HG02642 (cell line): ENCODE measurements at regions not wholly inside any gene's neighbourhood (a gene's known extent, or its start where the extent isn't known, plus 50 kb on each side); places are given as distances from the start of the nearest gene placed in this dataset.
"Not testable (repeated sequence)": the region's sequence is repeated elsewhere in the genome, so short reads cannot be mapped to it uniquely, and the experiment has no call there.

Source experiments
- ATAC-seq: cut with Tn5 transposase; IDR thresholded peaks from one replicate; pipeline ENCODE4 v1.9.1; 2021; ENCODE audit warnings: mild to moderate bottlenecking; ENCODE audit not compliant: unreplicated experiment, poor library complexity

- ATAC-seq, result no peak
Observed at GRCh38 chr7:20839196-20839735, 52.6 kb upstream of the SP8 start.

- no peak for ATAC-seq
Observed at GRCh38 chr7:20839987-20840386, 53.3 kb upstream of the SP8 start.

- ATAC-seq, result no peak
Observed at GRCh38 chr7:20846791-20847190, 60.1 kb upstream of the SP8 start.

DNA sequence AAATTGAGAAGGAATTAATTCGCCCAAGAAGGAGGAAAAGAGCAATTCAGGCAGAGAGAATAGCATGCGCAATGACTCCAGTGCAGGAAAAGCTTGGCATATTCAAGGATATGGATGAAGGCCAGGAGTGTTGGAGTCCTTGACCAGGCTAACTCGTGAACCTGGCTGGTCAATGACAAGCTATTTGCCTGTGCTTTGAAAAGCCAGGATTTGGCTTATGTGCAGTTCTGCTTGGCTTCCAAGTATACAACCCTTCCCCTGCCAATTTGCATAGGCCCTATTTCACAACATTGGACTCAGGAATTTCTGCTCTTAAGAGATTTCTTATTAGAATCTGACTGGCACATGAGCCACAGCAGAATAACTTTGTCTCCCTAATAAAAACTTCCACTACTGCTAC lies 72.3 kb upstream of the SP8 start:
- ATAC-seq, result no peak

- ATAC-seq, result no peak
Observed at GRCh38 chr7:20861468-20861867, 74.8 kb upstream of the SP8 start.

DNA sequence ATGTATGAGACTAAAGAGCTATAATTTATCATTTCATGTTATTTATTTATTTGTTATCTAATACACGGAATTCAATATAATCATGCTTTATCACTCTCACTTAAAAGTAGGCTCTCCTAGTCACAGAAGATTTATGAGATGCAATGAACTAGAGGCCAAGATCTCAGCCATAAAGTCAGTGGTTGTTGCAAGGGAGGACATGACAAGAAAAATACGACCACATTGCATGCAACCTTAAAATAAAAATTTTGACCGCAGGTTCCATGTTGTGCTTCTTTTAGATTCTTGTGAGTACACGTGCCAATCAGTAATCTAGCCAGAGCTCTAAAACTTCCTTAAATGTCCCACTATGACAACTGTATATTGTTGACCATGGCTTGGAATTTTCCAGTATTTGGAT lies 75.9 kb upstream of the SP8 start:
- ATAC-seq, result no peak

DNA sequence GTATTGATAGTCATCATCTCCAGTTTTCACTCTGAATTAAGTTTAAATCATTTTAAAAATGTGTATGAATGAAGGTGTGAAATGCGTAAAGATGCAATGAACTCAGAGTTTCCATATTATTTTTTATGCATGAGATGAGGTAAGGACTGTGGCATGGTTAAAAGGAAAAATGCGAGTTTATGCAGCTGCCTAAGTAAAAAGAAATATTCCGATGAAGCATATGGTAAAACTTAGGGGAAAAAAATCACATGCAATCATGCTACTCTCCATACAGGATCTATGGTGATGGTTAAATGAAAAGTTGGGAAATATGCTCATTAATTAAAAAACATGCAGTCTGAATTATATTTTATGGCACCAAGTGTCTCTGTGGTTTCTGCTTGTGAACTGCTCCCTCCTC lies 77.5 kb upstream of the SP8 start:
- ATAC-seq, result no peak

GRCh38 chr7:20865684-20866083 lies 79.0 kb upstream of the SP8 start:
- ATAC-seq, result no peak

GRCh38 chr7:20870977-20871376 lies 84.3 kb upstream of the SP8 start:
- no peak for ATAC-seq

- ATAC-seq, result no peak
Observed at GRCh38 chr7:20892776-20893175, 106.1 kb upstream of the SP8 start.

DNA sequence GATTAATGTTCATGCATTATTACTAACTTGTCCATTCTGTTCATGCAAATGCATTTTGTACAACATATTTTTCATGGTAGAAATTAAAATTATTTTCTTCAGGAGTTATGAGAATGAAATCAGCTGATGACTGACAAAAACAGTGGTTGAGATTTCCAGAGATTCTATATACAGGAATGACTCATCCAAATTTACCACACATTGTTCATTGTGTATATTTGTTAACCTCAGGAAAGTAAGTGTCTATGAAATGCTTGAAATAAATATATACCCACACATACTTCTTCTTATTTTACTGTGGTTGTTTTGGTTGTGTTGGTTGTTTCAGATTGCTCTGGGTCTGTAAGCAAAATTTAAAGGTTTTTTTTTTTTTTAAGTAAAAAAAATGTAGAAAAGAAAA lies 108.1 kb upstream of the SP8 start:
- no peak for ATAC-seq

DNA sequence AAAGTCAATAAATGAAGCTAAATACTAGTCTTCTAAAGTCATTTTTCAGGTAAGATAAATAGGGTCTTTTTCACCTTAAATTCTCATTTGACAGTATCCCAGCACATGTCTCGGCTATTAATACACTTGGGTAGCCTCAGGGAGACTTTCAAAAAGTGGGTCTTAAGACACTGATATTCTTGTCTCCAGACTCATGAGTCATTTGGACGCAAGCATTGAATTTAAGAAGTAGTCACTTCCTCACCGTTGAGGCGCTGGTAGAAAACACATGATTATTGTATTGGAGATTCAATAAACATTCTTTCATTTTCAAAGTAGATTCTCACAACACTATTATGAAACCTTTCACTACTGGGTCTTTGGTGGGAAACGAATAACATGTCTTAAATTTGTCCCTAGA lies 108.9 kb upstream of the SP8 start:
- no peak for ATAC-seq

DNA sequence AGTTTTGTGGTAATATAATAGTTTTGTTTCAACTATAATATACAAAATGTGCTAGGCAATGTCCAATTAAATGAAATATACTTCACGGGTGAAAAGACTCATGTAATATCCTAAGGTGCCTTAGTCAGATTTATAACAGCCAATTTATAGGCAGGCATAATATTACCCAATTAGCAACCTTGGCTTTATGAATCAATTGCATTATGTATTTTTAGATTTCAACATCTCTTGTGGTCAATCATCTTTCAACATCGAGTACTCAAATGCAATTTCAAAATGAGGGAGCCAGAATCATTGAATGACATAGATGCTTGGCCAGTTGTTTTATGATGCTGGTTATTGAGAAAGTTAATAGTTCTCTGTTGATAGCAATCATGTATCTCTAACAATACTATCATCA lies 110.3 kb upstream of the SP8 start:
- ATAC-seq, result no peak

- no peak for ATAC-seq
Observed at GRCh38 chr7:20906801-20907453, 120.2 kb upstream of the SP8 start.

DNA sequence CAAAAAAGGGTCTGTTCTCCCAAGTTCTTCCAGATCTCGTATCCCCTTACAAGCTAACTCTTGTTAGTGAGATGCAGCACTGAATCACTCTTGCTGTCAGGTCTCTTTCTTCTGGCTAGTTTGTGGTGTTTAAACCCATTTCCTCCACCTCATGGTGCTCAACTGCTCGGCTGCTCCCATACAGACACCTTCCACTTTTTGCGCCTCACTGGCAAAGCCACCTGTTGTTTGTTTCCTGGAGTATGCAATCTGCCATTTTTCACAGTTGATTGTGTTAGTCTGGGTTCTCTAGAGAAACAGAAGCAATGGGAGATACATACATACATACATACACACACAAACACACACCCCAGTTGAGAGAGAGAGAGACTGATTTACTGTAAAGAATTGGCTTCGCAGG lies 124.4 kb upstream of the SP8 start:
- no peak for ATAC-seq

GRCh38 chr7:20913853-20914252 lies 127.2 kb upstream of the SP8 start:
- no peak for ATAC-seq

DNA sequence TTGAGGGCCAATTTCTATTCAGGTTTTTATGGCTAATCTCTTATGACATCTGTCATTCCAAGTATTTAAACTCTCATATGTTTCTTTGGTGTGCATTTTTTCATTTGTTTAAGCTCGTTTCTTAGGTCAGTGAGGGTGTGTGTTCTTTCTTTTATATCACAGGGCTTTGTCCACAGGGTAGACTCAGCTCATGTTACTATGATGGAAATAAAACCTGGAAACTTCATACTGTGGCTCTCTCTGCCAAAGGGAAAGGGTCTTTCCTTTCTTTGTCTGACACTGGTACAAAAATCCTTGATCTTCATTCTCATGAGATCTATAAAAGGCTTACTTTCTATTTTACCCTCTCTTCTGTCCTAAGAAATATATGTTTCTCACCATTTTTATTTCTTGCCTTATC lies 129.6 kb upstream of the SP8 start:
- no peak for ATAC-seq

DNA sequence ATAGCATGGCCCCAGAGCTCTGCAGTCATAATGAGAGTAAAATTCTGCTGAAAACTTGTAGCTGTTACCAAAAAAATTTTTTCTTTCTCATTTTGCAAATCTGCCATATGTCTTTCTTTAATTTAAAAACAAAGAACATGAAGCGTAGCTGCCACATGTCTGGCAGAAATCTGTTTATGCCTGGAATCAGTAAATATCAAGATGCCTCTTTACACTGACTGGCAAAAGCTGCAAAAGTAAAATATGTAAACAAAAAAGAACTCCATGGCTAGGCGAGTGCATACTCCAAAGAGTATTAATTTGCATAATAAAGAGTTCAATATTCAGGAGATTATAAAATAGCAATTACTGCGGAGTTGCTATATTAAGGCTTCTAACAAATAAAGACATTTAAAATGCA lies 130.9 kb upstream of the SP8 start:
- no peak for ATAC-seq

DNA sequence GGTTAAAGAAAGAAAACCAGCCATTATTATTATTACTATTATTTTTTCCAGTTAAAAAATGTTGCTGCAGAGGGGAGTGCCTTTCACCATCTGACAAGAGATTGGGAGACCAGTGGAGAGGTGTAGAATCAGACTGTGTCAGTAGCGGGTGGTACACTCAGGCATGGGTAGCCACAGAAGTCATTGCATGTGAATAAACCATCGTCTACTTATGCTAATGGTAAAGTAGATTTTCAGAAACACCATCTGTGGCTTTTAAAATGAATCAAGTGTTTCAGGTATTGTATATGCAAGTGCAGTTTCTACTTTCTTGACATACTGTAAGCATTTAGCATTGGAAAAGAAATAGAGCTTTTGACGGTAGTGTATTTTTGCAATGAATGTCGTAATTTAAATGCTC lies 131.5 kb upstream of the SP8 start:
- no peak for ATAC-seq

- not testable (repeated sequence) for ATAC-seq
Observed at GRCh38 chr7:20927178-20927577, 140.5 kb upstream of the SP8 start.

GRCh38 chr7:20927976-20928375 lies 141.3 kb upstream of the SP8 start:
- ATAC-seq, result no peak

- ATAC-seq, result no peak
Observed at GRCh38 chr7:20929199-20929598, 142.5 kb upstream of the SP8 start.

DNA sequence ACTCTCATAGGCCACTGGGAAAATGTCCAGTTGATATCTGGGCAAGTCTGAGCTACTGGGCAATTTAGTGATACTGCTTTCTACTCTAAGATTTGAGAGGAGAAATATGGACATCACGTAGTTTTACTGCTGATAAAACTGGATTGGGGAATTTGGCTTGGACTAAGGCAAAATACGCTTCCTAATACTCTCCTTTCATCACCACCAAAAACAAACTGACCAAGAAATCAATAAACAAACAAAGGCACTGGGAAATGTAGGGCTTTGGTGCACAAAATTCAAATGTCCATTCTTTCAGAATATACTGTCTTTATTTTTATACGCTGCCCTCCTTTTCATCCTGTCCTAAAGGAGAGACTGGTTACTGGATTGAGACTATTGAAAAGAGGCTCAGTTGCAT lies 145.1 kb upstream of the SP8 start:
- no peak for ATAC-seq
